GM18502 (cell line): ENCODE measurements at regions not wholly inside any gene's neighbourhood (a gene's known extent, or its start where the extent isn't known, plus 50 kb on each side); places are given as distances from the start of the nearest gene placed in this dataset.
"Not testable (repeated sequence)": the region's sequence is repeated elsewhere in the genome, so short reads cannot be mapped to it uniquely, and the experiment has no call there.

ENCODE experiments used
- ATAC-seq: cut with Tn5 transposase; IDR thresholded peaks from one replicate; pipeline ENCODE4 v1.9.1; 2021; ENCODE audit warnings: mild to moderate bottlenecking; ENCODE audit not compliant: unreplicated experiment, poor library complexity

- ATAC-seq: no peak
Observed at GRCh38 chr2:161480123-161480522, 64.0 kb downstream of the TBR1 start.

GRCh38 chr2:161481619-161482018, 65.5 kb downstream of the TBR1 start:
- ATAC-seq: no peak

GRCh38 chr2:161484061-161484460, 68.0 kb downstream of the TBR1 start:
- no peak for ATAC-seq

GRCh38 chr2:161486111-161486510, 70.0 kb downstream of the TBR1 start:
- no peak for ATAC-seq

GRCh38 chr2:161488131-161488699, 72.1 kb downstream of the TBR1 start:
- no peak for ATAC-seq

- no peak for ATAC-seq
Observed at GRCh38 chr2:161488879-161489278, 72.8 kb downstream of the TBR1 start.

GRCh38 chr2:161500892-161501610, 85.0 kb downstream of the TBR1 start:
- ATAC-seq: peak; percentile 66

- ATAC-seq: not testable (repeated sequence)
Observed at GRCh38 chr2:161502279-161502678, 86.2 kb downstream of the TBR1 start.

- not testable (repeated sequence) for ATAC-seq
Observed at GRCh38 chr2:161504628-161505289, 88.7 kb downstream of the TBR1 start.

GRCh38 chr2:161505466-161505865, 89.4 kb downstream of the TBR1 start:
- ATAC-seq: not testable (repeated sequence)

GRCh38 chr2:161513295-161514032, 97.4 kb downstream of the TBR1 start:
- not testable (repeated sequence) for ATAC-seq

- no peak for ATAC-seq
Observed at GRCh38 chr2:161522796-161523195, 101.4 kb upstream of the SLC4A10 start.

- no peak for ATAC-seq
Observed at GRCh38 chr2:161533218-161533617, 91.0 kb upstream of the SLC4A10 start.

GRCh38 chr2:161546635-161547034, 77.6 kb upstream of the SLC4A10 start:
- no peak for ATAC-seq

GRCh38 chr2:161547130-161547529, 77.1 kb upstream of the SLC4A10 start:
- no peak for ATAC-seq

- ATAC-seq: no peak
Observed at GRCh38 chr2:161552015-161552414, 72.2 kb upstream of the SLC4A10 start.

- ATAC-seq: no peak
Observed at GRCh38 chr2:161555826-161556225, 68.4 kb upstream of the SLC4A10 start.

- no peak for ATAC-seq
Observed at GRCh38 chr2:161556440-161556839, 67.8 kb upstream of the SLC4A10 start.

GRCh38 chr2:161557538-161557937, 66.7 kb upstream of the SLC4A10 start:
- ATAC-seq: no peak

GRCh38 chr2:161564906-161565305, 59.3 kb upstream of the SLC4A10 start:
- ATAC-seq: no peak

GRCh38 chr2:161569401-161569800, 54.8 kb upstream of the SLC4A10 start:
- no peak for ATAC-seq
